Astrocyte (in vitro differentiated cells and primary cell): ENCODE measurements at regions not wholly inside any gene's neighbourhood (a gene's known extent, or its start where the extent isn't known, plus 50 kb on each side); places are given as distances from the start of the nearest gene placed in this dataset.

ENCODE experiments used
- CTCF ChIP-seq: IDR thresholded peaks from 2 replicates; pipeline ENCODE4 v1.5.1; 2011; ENCODE audit warnings: low read depth, mild to moderate bottlenecking, inconsistent platforms, low read length, moderate library complexity; ENCODE audit not compliant: insufficient read depth
- EZH2 ChIP-seq: IDR thresholded peaks from 2 replicates; pipeline ENCODE4 v1.6.1; 2012; ENCODE audit warnings: mild to moderate bottlenecking, low read length, inconsistent platforms; ENCODE audit not compliant: insufficient read depth

GRCh38 chrX:78384486-78384885, 57.1 kb upstream of the CYSLTR1 start:
- TF ChIP-seq CTCF (no peak), EZH2 (no peak)
